Mesendoderm (in vitro differentiated cells): ENCODE measurements at regions not wholly inside any gene's neighbourhood (a gene's known extent, or its start where the extent isn't known, plus 50 kb on each side); places are given as distances from the start of the nearest gene placed in this dataset.
A peak's percentile ranks its signal among the peaks of the same experiment; 100 is the strongest.

Experiments
- DNase-seq: peaks from one replicate; pipeline ENCODE4 v3.0.0; 2013
- H2AK5ac ChIP-seq: 2 replicates; pipeline ENCODE4 v1.6.1; 2013; ENCODE audit warnings: low read length, inconsistent platforms
- H2BK120ac ChIP-seq: 2 replicates; pipeline ENCODE4 v1.6.1; 2013; ENCODE audit warnings: low read depth, mild to moderate bottlenecking, low read length, moderate library complexity, mixed read lengths
- H2BK15ac ChIP-seq: replicated peaks from 2 replicates; pipeline ENCODE4 v1.6.1; 2013; ENCODE audit warnings: low read depth, mild to moderate bottlenecking, moderate library complexity
- H2BK5ac ChIP-seq: 2 replicates; pipeline ENCODE4 v1.6.1; 2013; ENCODE audit warnings: low read length, inconsistent platforms
- H3K18ac ChIP-seq: 2 replicates; pipeline ENCODE4 v1.6.1; 2013; ENCODE audit warnings: mild to moderate bottlenecking, low read length, mixed read lengths
- H3K23ac ChIP-seq: one replicate; pipeline ENCODE4 v1.6.1; 2013; ENCODE audit warnings: low read length
- H3K27ac ChIP-seq: 2 replicates; pipeline ENCODE4 v1.5.1; 2013; ENCODE audit warnings: low read depth, mild to moderate bottlenecking, inconsistent platforms, low read length, moderate library complexity
- H3K27me3 ChIP-seq: 2 replicates; pipeline ENCODE4 v1.6.1; 2013; ENCODE audit warnings: low read length, control low read depth, mild to moderate bottlenecking, inconsistent platforms; ENCODE audit not compliant: insufficient read depth, poor library complexity
- H3K36me3 ChIP-seq: 2 replicates; pipeline ENCODE4 v1.6.1; 2013; ENCODE audit warnings: low read length, inconsistent platforms; ENCODE audit not compliant: control insufficient read depth, insufficient read depth
- H3K4ac ChIP-seq: one replicate; pipeline ENCODE4 v1.6.1; 2013; ENCODE audit warnings: low read depth, mild to moderate bottlenecking, low read length, moderate library complexity
- H3K4me1 ChIP-seq: 2 replicates; pipeline ENCODE4 v1.6.1; 2013; ENCODE audit warnings: low read depth, low read length, inconsistent platforms; ENCODE audit not compliant: control insufficient read depth
- H3K4me2 ChIP-seq: 2 replicates; pipeline ENCODE4 v1.6.1; 2013; ENCODE audit warnings: low read length
- H3K4me3 ChIP-seq: 2 replicates; pipeline ENCODE4 v1.5.1; 2013; ENCODE audit warnings: mild to moderate bottlenecking, low read length
- H3K56ac ChIP-seq: one replicate; pipeline ENCODE4 v1.6.1; 2013; ENCODE audit warnings: low read length
- H3K79me1 ChIP-seq: 2 replicates; pipeline ENCODE4 v1.6.1; 2013; ENCODE audit warnings: low read length, inconsistent platforms
- H3K79me2 ChIP-seq: 2 replicates; pipeline ENCODE4 v1.6.1; 2013; ENCODE audit warnings: mild to moderate bottlenecking, low read length; ENCODE audit not compliant: control insufficient read depth, insufficient read depth
- H3K9ac ChIP-seq: 2 replicates; pipeline ENCODE4 v1.6.1; 2013; ENCODE audit warnings: low read length, inconsistent platforms
- H4K5ac ChIP-seq: one replicate; pipeline ENCODE4 v1.6.1; 2013; ENCODE audit warnings: low read length
- H4K8ac ChIP-seq: one replicate; pipeline ENCODE4 v1.6.1; 2013; ENCODE audit warnings: low read depth, mild to moderate bottlenecking, control low read depth, low read length, moderate library complexity
- WGBS: extraction: QIAGEN DNeasy Blood & Tissue Kit; methylation state at CpG from one replicate; pipeline ENCODE4 v1.1.7; 2013; ENCODE audit warnings: low lambda C conversion rate, missing lambda C conversion rate; ENCODE audit not compliant: insufficient coverage; ENCODE audit errors: extremely low coverage; 5-methylcytosine and 5-hydroxymethylcytosine counted together

- H3K79me2 ChIP-seq, result no peaks in the 10 kb centered on the region
- H3K4ac ChIP-seq, result no peak overlapping the region
- H3K27ac ChIP-seq, result no peak overlapping the region
- no peak overlapping the region for H3K56ac ChIP-seq
- H3K4me2 ChIP-seq, result no peak overlapping the region
- no peaks in the 10 kb centered on the region for H3K4me1 ChIP-seq
- H4K8ac ChIP-seq, result no peak overlapping the region
- H2BK5ac ChIP-seq, result no peak overlapping the region
- H3K23ac ChIP-seq, result no peak overlapping the region
- no peak overlapping the region for H4K5ac ChIP-seq
- H3K79me1 ChIP-seq, result no peaks in the 10 kb centered on the region
- no peak overlapping the region for H2AK5ac ChIP-seq
- DNase-seq, result no peak
- H3K36me3 ChIP-seq, result no peaks in the 10 kb centered on the region
- no peak overlapping the region for H3K18ac ChIP-seq
- H2BK120ac ChIP-seq, result no peak overlapping the region
- no peak overlapping the region for H3K4me3 ChIP-seq
- no CpG with 5 or more reads among the region's 4 CpGs for whole genome bisulfite sequencing
- no peaks in the 10 kb centered on the region for H3K27me3 ChIP-seq
- H2BK15ac ChIP-seq, result no peak overlapping the region
- H3K9ac ChIP-seq, result no peak overlapping the region
These were observed 1334.3 kb upstream of the ZEB2 start for GRCh38 chr2:145854039-145854755.

DNA sequence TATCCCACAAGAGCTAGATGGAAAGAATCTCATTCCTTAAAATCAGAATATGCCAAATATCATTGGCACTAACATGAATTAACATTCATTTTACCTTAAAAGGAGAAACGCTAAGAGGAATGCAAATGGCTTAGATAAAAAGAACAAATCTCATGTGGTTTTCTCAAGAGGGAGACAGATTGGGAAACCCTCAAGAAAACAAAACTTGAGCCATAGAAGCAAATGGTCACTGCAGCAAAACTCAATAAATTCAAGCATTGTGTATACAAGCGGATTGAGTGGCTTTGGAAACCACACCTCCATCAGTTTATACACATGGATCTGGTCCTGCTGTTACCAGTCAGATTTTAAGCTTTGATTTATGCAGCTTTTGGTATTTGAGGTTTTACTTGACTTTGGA is 1331.8 kb upstream of the ZEB2 start:
- Histone ChIP-seq H2BK5ac (no peak overlapping the region), H3K4me3 (no peak overlapping the region), H3K36me3 (no peaks in the 10 kb centered on the region), H2BK15ac (no peak overlapping the region), H3K9ac (no peak overlapping the region), H2AK5ac (no peak overlapping the region), H2BK120ac (no peak overlapping the region), H3K23ac (no peak overlapping the region), H3K79me1 (no peaks in the 10 kb centered on the region), H4K5ac (no peak overlapping the region), H3K79me2 (no peaks in the 10 kb centered on the region), H3K4me2 (no peak overlapping the region), H3K4ac (no peak overlapping the region), H4K8ac (no peak overlapping the region), H3K18ac (no peak overlapping the region), H3K27ac (no peak overlapping the region), H3K27me3 (no peaks in the 10 kb centered on the region), H3K4me1 (no peaks in the 10 kb centered on the region), H3K56ac (no peak overlapping the region)
- whole genome bisulfite sequencing, result no CpG with 5 or more reads among the region's 2 CpGs
- DNase-seq, result peak; percentile 19

DNA sequence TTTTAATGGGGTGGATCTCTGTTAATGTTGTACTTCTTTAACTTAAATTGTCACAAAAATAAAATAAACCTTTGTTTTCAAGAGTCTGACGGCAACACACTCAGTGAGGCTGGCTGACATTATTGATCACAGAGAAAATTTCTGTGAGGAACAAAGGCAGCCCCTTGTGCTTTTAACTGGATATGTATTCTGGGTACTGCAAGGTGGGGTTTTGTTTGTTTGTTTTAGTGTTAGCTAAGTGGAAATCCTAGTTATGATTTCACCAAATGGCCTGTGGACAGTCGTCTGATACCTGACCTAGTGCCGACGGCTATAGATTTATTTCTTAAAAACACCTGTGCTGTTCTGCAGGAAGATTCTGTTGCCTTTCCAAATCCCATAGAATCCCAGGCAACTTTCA is 1329.5 kb upstream of the ZEB2 start:
- H2BK15ac ChIP-seq, result no peak overlapping the region
- H3K27me3 ChIP-seq, result no peaks in the 10 kb centered on the region
- H3K18ac ChIP-seq, result no peak overlapping the region
- H3K4me1 ChIP-seq, result no peaks in the 10 kb centered on the region
- no peak overlapping the region for H3K56ac ChIP-seq
- H3K79me1 ChIP-seq, result no peaks in the 10 kb centered on the region
- no peaks in the 10 kb centered on the region for H3K79me2 ChIP-seq
- no peak overlapping the region for H2AK5ac ChIP-seq
- H2BK5ac ChIP-seq, result no peak overlapping the region
- no peak overlapping the region for H2BK120ac ChIP-seq
- no peak overlapping the region for H3K23ac ChIP-seq
- H3K4ac ChIP-seq, result no peak overlapping the region
- no peak overlapping the region for H4K5ac ChIP-seq
- DNase-seq, result no peak
- no peak overlapping the region for H3K27ac ChIP-seq
- H3K4me3 ChIP-seq, result no peak overlapping the region
- no peaks in the 10 kb centered on the region for H3K36me3 ChIP-seq
- H4K8ac ChIP-seq, result no peak overlapping the region
- no peak overlapping the region for H3K9ac ChIP-seq
- no CpG with 5 or more reads among the region's 4 CpGs for WGBS
- H3K4me2 ChIP-seq, result no peak overlapping the region

DNA sequence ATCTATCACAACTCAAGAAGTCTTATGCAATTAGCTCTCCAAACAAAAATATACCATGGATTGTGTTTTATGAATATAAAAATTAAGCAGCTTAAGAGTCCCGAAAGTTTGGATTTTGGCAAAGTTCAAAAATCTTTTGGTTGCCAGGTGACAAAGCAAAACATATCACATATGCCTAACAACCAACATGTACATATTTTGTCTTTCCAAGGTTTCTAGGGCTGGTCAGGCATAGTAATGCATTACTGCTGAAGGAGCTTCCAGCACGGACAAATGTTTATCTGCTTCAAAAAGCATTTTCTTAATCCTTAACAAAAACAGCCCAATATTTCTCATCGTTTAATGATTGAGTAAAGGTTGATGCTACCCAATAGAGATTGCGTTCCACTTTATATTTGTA is 1327.1 kb upstream of the ZEB2 start:
- Histone ChIP-seq H4K5ac (no peak overlapping the region), H3K4ac (no peak overlapping the region), H3K4me3 (no peak overlapping the region), H3K9ac (no peak overlapping the region), H2BK5ac (no peak overlapping the region), H3K27me3 (no peaks in the 10 kb centered on the region), H3K4me1 (peaks cover 1% of the 10 kb centered on the region), H3K79me1 (no peaks in the 10 kb centered on the region), H3K27ac (no peak overlapping the region), H3K18ac (no peak overlapping the region), H4K8ac (no peak overlapping the region), H3K56ac (no peak overlapping the region), H2BK15ac (no peak overlapping the region), H3K4me2 (no peak overlapping the region), H2BK120ac (no peak overlapping the region), H3K36me3 (no peaks in the 10 kb centered on the region), H3K79me2 (no peaks in the 10 kb centered on the region), H3K23ac (no peak overlapping the region), H2AK5ac (no peak overlapping the region)
- WGBS, result no CpG with 5 or more reads among the region's 4 CpGs
- DNase-seq, result no peak

DNA sequence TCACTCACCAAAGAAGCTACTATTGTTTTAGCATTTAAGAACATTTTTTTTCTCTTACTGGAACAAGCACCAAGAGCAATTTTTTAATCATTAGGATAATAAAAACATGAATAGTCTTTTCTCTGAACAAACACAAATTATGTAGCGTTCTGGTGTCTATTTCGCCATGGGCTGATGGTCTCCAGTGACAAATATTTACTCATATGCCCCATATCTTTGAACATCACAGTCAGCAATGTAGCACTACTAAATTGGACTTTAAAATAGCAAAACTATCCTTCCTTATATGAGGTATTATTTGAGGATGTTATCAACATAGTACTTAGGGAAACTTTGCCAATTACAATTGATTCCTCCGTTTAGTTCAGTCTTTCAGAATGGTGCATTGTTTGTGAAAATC is 1326.0 kb upstream of the ZEB2 start:
- no peak overlapping the region for H2AK5ac ChIP-seq
- no peak overlapping the region for H3K18ac ChIP-seq
- no peak overlapping the region for H3K4me2 ChIP-seq
- H3K4me1 ChIP-seq, result peaks cover 1% of the 10 kb centered on the region
- no peaks in the 10 kb centered on the region for H3K27me3 ChIP-seq
- no peak overlapping the region for H2BK5ac ChIP-seq
- no peaks in the 10 kb centered on the region for H3K79me1 ChIP-seq
- no peak overlapping the region for H3K9ac ChIP-seq
- H3K79me2 ChIP-seq, result no peaks in the 10 kb centered on the region
- no peaks in the 10 kb centered on the region for H3K36me3 ChIP-seq
- H3K4ac ChIP-seq, result no peak overlapping the region
- H3K56ac ChIP-seq, result no peak overlapping the region
- no peak overlapping the region for H2BK15ac ChIP-seq
- no peak overlapping the region for H2BK120ac ChIP-seq
- H3K4me3 ChIP-seq, result no peak overlapping the region
- H4K8ac ChIP-seq, result no peak overlapping the region
- no peak overlapping the region for H4K5ac ChIP-seq
- WGBS, result no CpG with 5 or more reads among the region's 3 CpGs
- H3K23ac ChIP-seq, result no peak overlapping the region
- no peak overlapping the region for H3K27ac ChIP-seq
- no peak for DNase-seq
